Thoracic aorta (tissue), 2 donors: ENCODE measurements at regions not wholly inside any gene's neighbourhood (a gene's known extent, or its start where the extent isn't known, plus 50 kb on each side); places are given as distances from the start of the nearest gene placed in this dataset.

Experiments
- ATAC-seq: fragments of 150-250 bp; one replicate; pipeline ENCODE4 v1.8.0; 2017; ENCODE audit warnings: low read depth; ENCODE audit not compliant: insufficient number of reproducible peaks, low FRiP score
- DNase-seq: peaks from one replicate; pipeline ENCODE4 v3.0.0-alpha.2; 2020; ENCODE audit warnings: low spot score
- H3K27ac ChIP-seq, 2 donors: fragments of 200-600 bp; sonication (generic); 1 replicate in 1 of 2; 2 replicates in 1 of 2; pipeline ENCODE4 v1.5.1; 2016; ENCODE audit warnings: mild to moderate bottlenecking in 2 of 2, moderate library complexity in 2 of 2
- H3K27me3 ChIP-seq: fragments of 200-600 bp; sonication (generic); replicated peaks from 2 replicates; pipeline ENCODE4 v1.6.0; 2016; ENCODE audit warnings: mild to moderate bottlenecking; ENCODE audit not compliant: insufficient read depth
- H3K36me3 ChIP-seq: fragments of 200-600 bp; sonication (generic); one replicate; pipeline ENCODE4 v1.5.1; 2016
- H3K4me1 ChIP-seq, 2 donors: fragments of 200-600 bp; sonication (generic); 1 replicate in 1 of 2; 2 replicates in 1 of 2; pipeline versions ENCODE4 v1.5.1 to v1.6.0; 2016; ENCODE audit warnings: low read depth in 2 of 2, mild to moderate bottlenecking in 1 of 2; ENCODE audit not compliant: control insufficient read depth in 1 of 2
- H3K4me3 ChIP-seq: fragments of 200-600 bp; sonication (generic); 2 replicates; pipeline ENCODE4 v1.5.1; 2016; ENCODE audit warnings: mild to moderate bottlenecking
- H3K9me3 ChIP-seq: fragments of 200-600 bp; sonication (generic); 2 replicates; pipeline ENCODE4 v1.5.1; 2016
- CTCF ChIP-seq: fragments of 200-600 bp; sonication (generic); IDR thresholded peaks from one replicate; pipeline ENCODE4 v1.5.1; 2019; ENCODE audit warnings: antibody characterized with exemption

- Histone ChIP-seq H3K27ac (no peak overlapping the region), H3K9me3 (no peaks in the 10 kb centered on the region), H3K4me3 (no peak overlapping the region), H3K27me3 (no peaks in the 10 kb centered on the region), H3K36me3 (no peaks in the 10 kb centered on the region), H3K4me1 (no peaks in the 10 kb centered on the region)
- TF ChIP-seq CTCF = no peak
- ATAC-seq (no peak), DNase-seq (no peak)
Observed at GRCh38 chr17:77851921-77852320, 106.6 kb upstream of the TNRC6C start.

GRCh38 chr17:77852731-77853130 is 105.8 kb upstream of the TNRC6C start:
- ATAC-seq (no peak), DNase-seq (no peak)
- H3K27me3 ChIP-seq = no peaks in the 10 kb centered on the region
- no peaks in the 10 kb centered on the region for H3K36me3 ChIP-seq
- H3K27ac ChIP-seq = no peak overlapping the region
- H3K9me3 ChIP-seq = no peaks in the 10 kb centered on the region
- no peaks in the 10 kb centered on the region for H3K4me1 ChIP-seq
- no peak for TF ChIP-seq CTCF
- H3K4me3 ChIP-seq = no peak overlapping the region

- ATAC-seq (no peak), DNase-seq (no peak)
- H3K36me3 ChIP-seq = no peaks in the 10 kb centered on the region
- no peaks in the 10 kb centered on the region for H3K9me3 ChIP-seq
- no peak for TF ChIP-seq CTCF
- H3K4me1 ChIP-seq = no peaks in the 10 kb centered on the region
- H3K4me3 ChIP-seq = no peak overlapping the region
- no peak overlapping the region for H3K27ac ChIP-seq
- no peaks in the 10 kb centered on the region for H3K27me3 ChIP-seq
Observed at GRCh38 chr17:77853191-77853977, 105.1 kb upstream of the TNRC6C start.

GRCh38 chr17:77854083-77854758 is 104.3 kb upstream of the TNRC6C start:
- ATAC-seq (no peak), DNase-seq (no peak)
- no peak overlapping the region for H3K27ac ChIP-seq
- H3K4me3 ChIP-seq = no peak overlapping the region
- no peaks in the 10 kb centered on the region for H3K9me3 ChIP-seq
- peaks cover 0 to 4% of the 10 kb centered on the region in 2 donors for H3K4me1 ChIP-seq
- H3K36me3 ChIP-seq = no peaks in the 10 kb centered on the region
- no peaks in the 10 kb centered on the region for H3K27me3 ChIP-seq
- TF ChIP-seq CTCF = no peak

- Histone ChIP-seq H3K27ac (no peak overlapping the region), H3K27me3 (no peaks in the 10 kb centered on the region), H3K36me3 (no peaks in the 10 kb centered on the region), H3K4me1 (peaks cover 0 to 6% of the 10 kb centered on the region in 2 donors), H3K4me3 (no peak overlapping the region), H3K9me3 (no peaks in the 10 kb centered on the region)
- ATAC-seq (no peak), DNase-seq (no peak)
- no peak for TF ChIP-seq CTCF
Observed at GRCh38 chr17:77854759-77855745, 103.5 kb upstream of the TNRC6C start.
